H1 (cell line): ENCODE measurements at regions not wholly inside any gene's neighbourhood (a gene's known extent, or its start where the extent isn't known, plus 50 kb on each side); places are given as distances from the start of the nearest gene placed in this dataset.

ENCODE experiments used
- FOSL1 ChIP-seq: IDR thresholded peaks from 2 replicates; pipeline ENCODE4 v1.6.1; 2011; ENCODE audit warnings: mild to moderate bottlenecking, low read depth, low read length, moderate library complexity; ENCODE audit not compliant: insufficient read depth
- SAP30 ChIP-seq: fragments of 300-600 bp; sonication (generic); IDR thresholded peaks from 2 replicates; pipeline ENCODE4 v1.7.1; 2012; ENCODE audit warnings: low read length, moderate library complexity, mild to moderate bottlenecking, inconsistent platforms; ENCODE audit not compliant: insufficient read depth, insufficient replicate concordance
- SIN3A ChIP-seq, 2 experiments: IDR thresholded peaks in 1 of 2; conservative IDR thresholded peaks in 1 of 2; 2 replicates each; pipeline ENCODE4 v1.6.1; 2011 to 2012; ENCODE audit warnings: low read length in 2 of 2, improper control_type of control experiment in 1 of 2, low read depth in 1 of 2, mild to moderate bottlenecking in 1 of 2
- SP4 ChIP-seq: IDR thresholded peaks from 2 replicates; pipeline ENCODE4 v1.6.1; 2012; ENCODE audit warnings: low read length, inconsistent platforms
- TAF7 ChIP-seq: optimal IDR thresholded peaks from 2 replicates; pipeline ENCODE3; 2011; ENCODE audit warnings: low read depth, mild to moderate bottlenecking, inconsistent platforms, low read length, moderate library complexity, borderline replicate concordance
- TF ChIP-seq, protein P1 (sequence below): IDR thresholded peaks from 2 replicates; pipeline ENCODE4 v1.6.1; 2011; ENCODE audit warnings: low read depth, mild to moderate bottlenecking, low read length; ENCODE audit not compliant: insufficient read depth

DNA sequence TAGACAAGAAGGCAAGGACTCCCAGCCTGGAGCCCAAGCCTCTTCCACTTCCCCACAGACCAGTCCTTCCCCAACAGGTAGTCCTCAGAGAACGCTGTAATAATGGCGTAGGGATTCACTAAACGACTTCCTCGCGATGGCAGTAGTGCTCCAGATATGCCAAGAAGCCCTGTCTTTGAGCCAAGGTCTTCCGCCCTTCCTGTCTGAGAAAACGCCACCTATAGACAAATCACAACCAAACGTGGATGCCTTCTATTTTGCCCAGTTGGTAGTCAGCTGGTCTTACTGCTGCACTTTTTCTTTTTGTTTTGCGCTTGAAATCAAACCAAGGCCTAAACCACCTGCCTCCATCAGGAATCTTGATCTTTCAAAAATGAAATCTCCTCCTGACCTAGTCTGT, 203.3 kb downstream of the OR13H1 start (continued):
- TF ChIP-seq, protein P1, sequence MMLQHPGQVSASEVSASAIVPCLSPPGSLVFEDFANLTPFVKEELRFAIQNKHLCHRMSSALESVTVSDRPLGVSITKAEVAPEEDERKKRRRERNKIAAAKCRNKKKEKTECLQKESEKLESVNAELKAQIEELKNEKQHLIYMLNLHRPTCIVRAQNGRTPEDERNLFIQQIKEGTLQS: no peak
- TF ChIP-seq SAP30 (no peak), SP4 (no peak), SIN3A (conservative IDR thresholded peaks at IDR 0.05 in 1 of 2, IDR thresholded peaks at IDR 0.05 in 1 of 2; ENCODE audit: low read depth in 1 of 2, low read length in 2 of 2) (no peak), TAF7 (no peak), FOSL1 (no peak)
